ENCODE measurements at regions not wholly inside any gene's neighbourhood (a gene's known extent, or its start where the extent isn't known, plus 50 kb on each side); places are given as distances from the start of the nearest gene placed in this dataset.

- TF ChIP-seq EZH2 (IDR thresholded peaks at IDR 0.05; ENCODE audit: borderline replicate concordance, low read length), result no peak
- TF ChIP-seq, protein P1, sequence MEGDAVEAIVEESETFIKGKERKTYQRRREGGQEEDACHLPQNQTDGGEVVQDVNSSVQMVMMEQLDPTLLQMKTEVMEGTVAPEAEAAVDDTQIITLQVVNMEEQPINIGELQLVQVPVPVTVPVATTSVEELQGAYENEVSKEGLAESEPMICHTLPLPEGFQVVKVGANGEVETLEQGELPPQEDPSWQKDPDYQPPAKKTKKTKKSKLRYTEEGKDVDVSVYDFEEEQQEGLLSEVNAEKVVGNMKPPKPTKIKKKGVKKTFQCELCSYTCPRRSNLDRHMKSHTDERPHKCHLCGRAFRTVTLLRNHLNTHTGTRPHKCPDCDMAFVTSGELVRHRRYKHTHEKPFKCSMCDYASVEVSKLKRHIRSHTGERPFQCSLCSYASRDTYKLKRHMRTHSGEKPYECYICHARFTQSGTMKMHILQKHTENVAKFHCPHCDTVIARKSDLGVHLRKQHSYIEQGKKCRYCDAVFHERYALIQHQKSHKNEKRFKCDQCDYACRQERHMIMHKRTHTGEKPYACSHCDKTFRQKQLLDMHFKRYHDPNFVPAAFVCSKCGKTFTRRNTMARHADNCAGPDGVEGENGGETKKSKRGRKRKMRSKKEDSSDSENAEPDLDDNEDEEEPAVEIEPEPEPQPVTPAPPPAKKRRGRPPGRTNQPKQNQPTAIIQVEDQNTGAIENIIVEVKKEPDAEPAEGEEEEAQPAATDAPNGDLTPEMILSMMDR (IDR thresholded peaks at IDR 0.05; ENCODE audit: low read length), result no peak
- no peak overlapping the region for H2AFZ ChIP-seq (ENCODE audit: low read length)
Measured at GRCh38 chr14:82365471-82365870, 831.8 kb upstream of the SEL1L start.

GRCh38 chr14:82366803-82367202 lies 833.1 kb upstream of the SEL1L start:
- no peak overlapping the region for H3K9ac ChIP-seq (ENCODE audit: low read length)
- H3K27ac ChIP-seq (ENCODE audit: low read depth, low read length, poor library complexity, severe bottlenecking), result no peak overlapping the region
- no peaks in the 10 kb centered on the region for H3K9me2 ChIP-seq (ENCODE audit: low read depth, low read length)
- H3F3A ChIP-seq (ENCODE audit: insufficient read depth, low read length), result no peaks in the 10 kb centered on the region
- H3K4me2 ChIP-seq (ENCODE audit: low read length), result no peak overlapping the region
- no peaks in the 10 kb centered on the region for H3K36me3 ChIP-seq (ENCODE audit: insufficient read depth, low read length)
- H4K20me1 ChIP-seq (ENCODE audit: insufficient read depth, low read length), result no peaks in the 10 kb centered on the region
- H3K9me3 ChIP-seq (ENCODE audit: low read length), result no peaks in the 10 kb centered on the region
- no peaks in the 10 kb centered on the region for H3K4me1 ChIP-seq (ENCODE audit: insufficient read depth, low read length, severe bottlenecking)
- no peaks in the 10 kb centered on the region for H3K27me3 ChIP-seq (ENCODE audit: insufficient read depth, low read length)
- TF ChIP-seq, protein P1 (IDR thresholded peaks at IDR 0.05; ENCODE audit: low read length), result peak; percentile 10; the same call in 1 of the 2 replicates
- TF ChIP-seq EZH2 (IDR thresholded peaks at IDR 0.05; ENCODE audit: borderline replicate concordance, low read length), result no peak
- H3K79me2 ChIP-seq (ENCODE audit: insufficient read depth, low read length), result no peaks in the 10 kb centered on the region
- no peak overlapping the region for H2AFZ ChIP-seq (ENCODE audit: low read length)
- H3K4me3 ChIP-seq (ENCODE audit: low read depth, low read length, poor library complexity, severe bottlenecking), result no peak overlapping the region

More at GRCh38 chr14:82365471-82365870, 831.8 kb upstream of the SEL1L start:
- no peaks in the 10 kb centered on the region for H4K20me1 ChIP-seq (ENCODE audit: insufficient read depth, low read length)
- no peak overlapping the region for H3K4me2 ChIP-seq (ENCODE audit: low read length)
- H3K9me2 ChIP-seq (ENCODE audit: low read depth, low read length), result no peaks in the 10 kb centered on the region
- no peaks in the 10 kb centered on the region for H3K4me1 ChIP-seq (ENCODE audit: insufficient read depth, low read length, severe bottlenecking)
- no peak overlapping the region for H3K9ac ChIP-seq (ENCODE audit: low read length)
- H3K79me2 ChIP-seq (ENCODE audit: insufficient read depth, low read length), result no peaks in the 10 kb centered on the region
- H3K27ac ChIP-seq (ENCODE audit: low read depth, low read length, poor library complexity, severe bottlenecking), result no peak overlapping the region
- H3K4me3 ChIP-seq (ENCODE audit: low read depth, low read length, poor library complexity, severe bottlenecking), result no peak overlapping the region
- H3K9me3 ChIP-seq (ENCODE audit: low read length), result no peaks in the 10 kb centered on the region
- H3K36me3 ChIP-seq (ENCODE audit: insufficient read depth, low read length), result no peaks in the 10 kb centered on the region
- H3F3A ChIP-seq (ENCODE audit: insufficient read depth, low read length), result no peaks in the 10 kb centered on the region
- H3K27me3 ChIP-seq (ENCODE audit: insufficient read depth, low read length), result no peaks in the 10 kb centered on the region

GRCh38 chr14:82379291-82379690 lies 845.6 kb upstream of the SEL1L start:
- no peak overlapping the region for H3K4me2 ChIP-seq (ENCODE audit: low read length)
- TF ChIP-seq, protein P1 (IDR thresholded peaks at IDR 0.05; ENCODE audit: low read length), result no peak
- TF ChIP-seq EZH2 (IDR thresholded peaks at IDR 0.05; ENCODE audit: borderline replicate concordance, low read length), result no peak
- no peak overlapping the region for H3K4me3 ChIP-seq (ENCODE audit: low read depth, low read length, poor library complexity, severe bottlenecking)
- H3K79me2 ChIP-seq (ENCODE audit: insufficient read depth, low read length), result no peaks in the 10 kb centered on the region
- H3K4me1 ChIP-seq (ENCODE audit: insufficient read depth, low read length, severe bottlenecking), result no peaks in the 10 kb centered on the region
- H3K27ac ChIP-seq (ENCODE audit: low read depth, low read length, poor library complexity, severe bottlenecking), result no peak overlapping the region
- H3K9me3 ChIP-seq (ENCODE audit: low read length), result no peaks in the 10 kb centered on the region
- no peaks in the 10 kb centered on the region for H3K36me3 ChIP-seq (ENCODE audit: insufficient read depth, low read length)
- H3F3A ChIP-seq (ENCODE audit: insufficient read depth, low read length), result no peaks in the 10 kb centered on the region
- H3K9me2 ChIP-seq (ENCODE audit: low read depth, low read length), result no peaks in the 10 kb centered on the region
- no peaks in the 10 kb centered on the region for H3K27me3 ChIP-seq (ENCODE audit: insufficient read depth, low read length)
- no peak overlapping the region for H2AFZ ChIP-seq (ENCODE audit: low read length)
- H3K9ac ChIP-seq (ENCODE audit: low read length), result no peak overlapping the region
- no peaks in the 10 kb centered on the region for H4K20me1 ChIP-seq (ENCODE audit: insufficient read depth, low read length)
